ENCODE measurements at regions not wholly inside any gene's neighbourhood (a gene's known extent, or its start where the extent isn't known, plus 50 kb on each side); places are given as distances from the start of the nearest gene placed in this dataset.

DNA sequence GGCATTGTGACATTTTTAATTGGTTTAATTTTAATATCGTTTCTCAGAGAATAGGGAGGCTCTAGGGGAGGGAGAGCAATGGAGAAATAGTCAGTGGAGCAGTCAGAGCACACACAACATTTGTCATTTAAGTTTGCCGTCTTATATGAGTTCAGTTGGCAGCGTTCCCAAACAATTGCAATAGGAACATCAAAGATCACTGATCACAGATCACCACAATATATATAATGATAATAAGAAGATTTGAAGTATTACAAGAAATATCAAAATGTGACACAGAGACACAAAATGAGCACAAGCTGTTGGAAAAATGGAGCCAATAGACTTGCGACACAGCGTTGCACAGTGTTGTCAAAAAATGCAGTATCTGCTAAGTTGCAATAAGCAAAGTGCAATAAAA is 303.7 kb downstream of the CDH19 start:
- DNase-seq, result no peak
- Histone ChIP-seq H3K4me1 (ENCODE audit: control extremely low read depth in 1 of 4, control insufficient read depth in 4 of 4, insufficient read depth in 4 of 4, low read length in 3 of 4) (no peaks in the 10 kb centered on the region), H3K9me3 (ENCODE audit: control extremely low read depth in 1 of 5, control insufficient read depth in 4 of 5, insufficient read depth in 2 of 5, low read depth in 1 of 5, low read length in 4 of 5) (no peaks in the 10 kb centered on the region), H3K27me3 (replicated peaks in 2 of 5; ENCODE audit: control insufficient read depth in 4 of 5, insufficient read depth in 5 of 5, low read length in 4 of 5) (no peaks in the 10 kb centered on the region), H3K36me3 (ENCODE audit: control insufficient read depth in 4 of 4, insufficient read depth in 4 of 4, low read length in 3 of 4) (no peaks in the 10 kb centered on the region), H3K4me3 (ENCODE audit: control insufficient read depth in 1 of 7, extremely low read depth in 1 of 7, insufficient read depth in 4 of 7, low read depth in 2 of 7, low read length in 6 of 7) (no peak overlapping the region), H3K27ac (ENCODE audit: insufficient read depth in 1 of 2, low read depth in 1 of 2, low read length in 2 of 2, poor library complexity in 1 of 2, severe bottlenecking in 2 of 2) (no peak overlapping the region)
- POLR2A ChIA-PET, result no interaction called here
- 100% methylated on average over 3 of the region's 5 CpGs for WGBS (ENCODE audit: insufficient coverage)
- CTCF ChIA-PET, result no interaction called here

DNA sequence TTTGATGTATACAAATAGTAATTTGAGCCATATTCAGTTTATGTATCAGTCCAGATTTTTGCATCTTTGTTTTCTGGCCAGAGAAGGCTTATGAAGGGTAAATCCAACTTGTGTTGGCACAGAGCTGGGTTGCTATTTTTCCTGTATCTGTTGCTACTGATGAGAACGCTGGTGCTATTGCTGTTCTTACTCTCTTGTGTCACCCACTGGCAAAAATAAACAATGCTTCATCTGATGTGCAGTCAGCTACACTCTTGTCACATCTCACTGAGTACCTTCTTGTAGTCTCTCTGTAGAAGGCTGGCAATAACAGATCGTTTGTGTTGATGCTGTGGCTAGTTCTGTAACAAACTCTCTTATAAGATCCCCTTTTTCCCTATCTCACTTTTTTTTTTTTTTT is 323.4 kb downstream of the CDH19 start:
- Histone ChIP-seq H3K27ac (ENCODE audit: insufficient read depth in 1 of 2, low read depth in 1 of 2, low read length in 2 of 2, poor library complexity in 1 of 2, severe bottlenecking in 2 of 2) (no peak overlapping the region), H3K9me3 (ENCODE audit: control extremely low read depth in 1 of 5, control insufficient read depth in 4 of 5, insufficient read depth in 2 of 5, low read depth in 1 of 5, low read length in 4 of 5) (no peaks in the 10 kb centered on the region), H3K4me1 (ENCODE audit: control extremely low read depth in 1 of 4, control insufficient read depth in 4 of 4, insufficient read depth in 4 of 4, low read length in 3 of 4) (no peaks in the 10 kb centered on the region), H3K27me3 (replicated peaks in 2 of 5; ENCODE audit: control insufficient read depth in 4 of 5, insufficient read depth in 5 of 5, low read length in 4 of 5) (no peaks in the 10 kb centered on the region), H3K4me3 (ENCODE audit: control insufficient read depth in 1 of 7, extremely low read depth in 1 of 7, insufficient read depth in 4 of 7, low read depth in 2 of 7, low read length in 6 of 7) (no peak overlapping the region), H3K36me3 (ENCODE audit: control insufficient read depth in 4 of 4, insufficient read depth in 4 of 4, low read length in 3 of 4) (no peaks in the 10 kb centered on the region)
- no peak for DNase-seq
- ChIA-PET CTCF (no interaction called here), POLR2A (no interaction called here)
- 100% methylated on average over 2 of the region's 2 CpGs for WGBS (ENCODE audit: insufficient coverage)

DNA sequence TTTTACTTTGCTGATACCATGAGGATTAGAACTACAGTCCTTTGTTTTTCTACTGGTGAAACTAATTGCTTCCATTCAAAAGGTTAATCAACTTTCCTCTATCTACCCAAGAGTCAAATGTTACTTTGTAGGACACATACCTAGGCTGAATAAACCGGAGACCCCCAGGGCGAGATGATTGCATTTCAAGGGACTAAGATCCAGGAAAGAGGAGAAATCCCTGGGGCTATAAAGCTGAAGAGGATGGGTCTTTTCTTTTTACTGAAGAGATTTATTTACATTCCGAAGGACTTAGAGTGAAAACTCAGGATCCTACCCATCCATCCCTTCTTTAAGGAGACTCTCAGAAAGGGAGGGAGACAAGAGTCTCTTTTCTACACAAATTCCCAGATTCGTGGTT is 331.9 kb downstream of the CDH19 start:
- H3K36me3 ChIP-seq (ENCODE audit: control insufficient read depth in 4 of 4, insufficient read depth in 4 of 4, low read length in 3 of 4), result no peaks in the 10 kb centered on the region
- H3K9me3 ChIP-seq (ENCODE audit: control extremely low read depth in 1 of 5, control insufficient read depth in 4 of 5, insufficient read depth in 2 of 5, low read depth in 1 of 5, low read length in 4 of 5), result peaks cover 0 to 9% (median 4%) of the 10 kb centered on the region in 5 experiments
- no peak overlapping the region for H3K4me3 ChIP-seq (ENCODE audit: control insufficient read depth in 1 of 7, extremely low read depth in 1 of 7, insufficient read depth in 4 of 7, low read depth in 2 of 7, low read length in 6 of 7)
- H3K4me1 ChIP-seq (ENCODE audit: control extremely low read depth in 1 of 4, control insufficient read depth in 4 of 4, insufficient read depth in 4 of 4, low read length in 3 of 4), result no peaks in the 10 kb centered on the region
- no peak for DNase-seq
- H3K27me3 ChIP-seq (replicated peaks in 2 of 5; ENCODE audit: control insufficient read depth in 4 of 5, insufficient read depth in 5 of 5, low read length in 4 of 5), result no peaks in the 10 kb centered on the region
- H3K27ac ChIP-seq (ENCODE audit: insufficient read depth in 1 of 2, low read depth in 1 of 2, low read length in 2 of 2, poor library complexity in 1 of 2, severe bottlenecking in 2 of 2), result no peak overlapping the region
- WGBS (ENCODE audit: insufficient coverage), result no CpG with 5 or more reads among the region's 4 CpGs
- ChIA-PET CTCF (no interaction called here), POLR2A (no interaction called here)

DNA sequence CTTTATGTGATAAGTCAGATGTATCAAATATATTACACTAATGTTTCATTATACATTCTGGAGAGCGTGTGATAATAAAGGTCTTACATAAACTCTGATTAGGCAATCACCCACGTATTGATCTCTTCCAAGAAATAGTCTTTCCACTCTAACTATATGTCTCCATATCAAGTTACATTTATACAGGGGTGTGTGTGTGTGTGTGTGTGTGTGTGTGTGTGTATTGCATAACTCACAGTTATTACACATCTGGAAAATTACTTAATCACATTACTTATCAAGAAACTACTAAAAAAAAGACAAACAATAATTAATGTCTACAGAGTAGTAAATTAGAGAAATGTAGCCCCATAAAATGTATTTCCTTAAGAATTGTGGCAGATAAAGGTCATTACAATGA is 339.8 kb downstream of the CDH19 start:
- Histone ChIP-seq H3K27ac (ENCODE audit: insufficient read depth in 1 of 2, low read depth in 1 of 2, low read length in 2 of 2, poor library complexity in 1 of 2, severe bottlenecking in 2 of 2) (no peak overlapping the region), H3K9me3 (ENCODE audit: control extremely low read depth in 1 of 5, control insufficient read depth in 4 of 5, insufficient read depth in 2 of 5, low read depth in 1 of 5, low read length in 4 of 5) (peaks cover 0 to 6% (median 4%) of the 10 kb centered on the region in 5 experiments), H3K27me3 (replicated peaks in 2 of 5; ENCODE audit: control insufficient read depth in 4 of 5, insufficient read depth in 5 of 5, low read length in 4 of 5) (no peaks in the 10 kb centered on the region), H3K4me1 (ENCODE audit: control extremely low read depth in 1 of 4, control insufficient read depth in 4 of 4, insufficient read depth in 4 of 4, low read length in 3 of 4) (no peaks in the 10 kb centered on the region), H3K4me3 (ENCODE audit: control insufficient read depth in 1 of 7, extremely low read depth in 1 of 7, insufficient read depth in 4 of 7, low read depth in 2 of 7, low read length in 6 of 7) (no peak overlapping the region), H3K36me3 (ENCODE audit: control insufficient read depth in 4 of 4, insufficient read depth in 4 of 4, low read length in 3 of 4) (no peaks in the 10 kb centered on the region)
- no peak for DNase-seq
- POLR2A ChIA-PET, result no interaction called here
- no CpG with 5 or more reads among the region's 2 CpGs for WGBS (ENCODE audit: insufficient coverage)
- CTCF ChIA-PET, result no interaction called here

DNA sequence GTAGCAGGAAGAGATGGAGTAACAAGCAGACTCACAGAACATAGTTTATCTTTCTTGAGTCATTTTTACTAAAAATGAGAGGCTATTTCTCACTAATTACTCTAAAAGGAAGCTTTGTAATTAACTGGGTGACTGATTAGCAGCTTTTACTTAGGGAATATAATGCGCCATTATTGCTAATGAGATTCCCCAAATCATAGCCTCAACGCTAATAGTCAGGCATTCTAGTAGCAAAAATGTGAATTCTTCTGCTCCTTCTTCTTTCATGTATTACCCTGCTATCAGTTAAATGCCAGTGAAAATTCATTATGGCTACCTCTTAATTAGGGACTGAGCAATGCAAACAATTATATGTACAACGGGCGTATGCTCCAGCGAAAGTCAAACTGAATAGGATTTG is 349.8 kb downstream of the CDH19 start:
- Histone ChIP-seq H3K9me3 (ENCODE audit: control extremely low read depth in 1 of 5, control insufficient read depth in 4 of 5, insufficient read depth in 2 of 5, low read depth in 1 of 5, low read length in 4 of 5) (no peaks in the 10 kb centered on the region), H3K36me3 (ENCODE audit: control insufficient read depth in 4 of 4, insufficient read depth in 4 of 4, low read length in 3 of 4) (no peaks in the 10 kb centered on the region), H3K4me3 (ENCODE audit: control insufficient read depth in 1 of 7, extremely low read depth in 1 of 7, insufficient read depth in 4 of 7, low read depth in 2 of 7, low read length in 6 of 7) (no peak overlapping the region), H3K27ac (ENCODE audit: insufficient read depth in 1 of 2, low read depth in 1 of 2, low read length in 2 of 2, poor library complexity in 1 of 2, severe bottlenecking in 2 of 2) (no peak overlapping the region), H3K27me3 (replicated peaks in 2 of 5; ENCODE audit: control insufficient read depth in 4 of 5, insufficient read depth in 5 of 5, low read length in 4 of 5) (no peaks in the 10 kb centered on the region), H3K4me1 (ENCODE audit: control extremely low read depth in 1 of 4, control insufficient read depth in 4 of 4, insufficient read depth in 4 of 4, low read length in 3 of 4) (no peaks in the 10 kb centered on the region)
- ChIA-PET CTCF (no interaction called here), POLR2A (no interaction called here)
- DNase-seq, result no peak
- WGBS (ENCODE audit: insufficient coverage), result 100% methylated on average over 2 of the region's 5 CpGs

DNA sequence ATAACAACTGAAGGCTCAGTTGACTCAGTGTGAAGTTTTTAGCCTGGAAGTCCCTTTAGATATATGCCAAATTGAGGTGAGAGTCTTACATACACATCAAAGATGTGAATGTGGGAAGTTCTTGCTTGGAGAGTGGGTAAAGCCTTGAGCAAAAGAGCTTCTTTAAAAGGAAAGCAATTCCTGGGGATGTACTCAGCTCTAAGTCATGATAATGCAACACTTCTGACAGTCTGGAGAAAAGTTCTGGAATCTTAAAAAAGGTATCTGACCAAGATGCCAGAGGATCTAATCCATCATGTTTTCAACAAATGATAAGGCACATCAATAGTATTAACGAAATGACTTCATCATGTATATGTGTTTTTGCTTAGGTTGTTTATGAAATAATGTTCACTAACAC is 351.2 kb downstream of the CDH19 start:
- ChIA-PET CTCF (no interaction called here), POLR2A (no interaction called here)

DNA sequence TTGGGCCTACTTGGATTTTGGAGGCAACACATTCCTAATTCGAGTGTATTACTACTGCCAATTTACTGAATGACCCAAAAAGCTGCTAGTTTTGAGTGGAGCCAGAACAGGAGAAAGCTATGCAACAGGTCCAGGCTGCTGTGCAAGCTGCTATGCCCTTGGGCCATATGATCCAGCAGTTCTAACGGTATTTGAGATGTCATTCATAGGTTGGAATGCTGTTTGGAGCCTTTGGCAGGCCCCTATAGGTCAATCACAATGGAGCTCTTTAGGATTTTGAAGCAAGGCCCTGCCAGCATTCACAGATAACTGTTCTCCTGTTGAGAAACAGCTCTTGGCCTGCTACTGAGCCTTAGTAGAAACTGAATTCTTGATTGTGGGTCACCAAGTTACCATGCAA is 368.7 kb downstream of the CDH19 start:
- Histone ChIP-seq H3K4me3 (ENCODE audit: control insufficient read depth in 1 of 7, extremely low read depth in 1 of 7, insufficient read depth in 4 of 7, low read depth in 2 of 7, low read length in 6 of 7) (no peak overlapping the region), H3K4me1 (ENCODE audit: control extremely low read depth in 1 of 4, control insufficient read depth in 4 of 4, insufficient read depth in 4 of 4, low read length in 3 of 4) (no peaks in the 10 kb centered on the region), H3K27me3 (replicated peaks in 2 of 5; ENCODE audit: control insufficient read depth in 4 of 5, insufficient read depth in 5 of 5, low read length in 4 of 5) (no peaks in the 10 kb centered on the region), H3K9me3 (ENCODE audit: control extremely low read depth in 1 of 5, control insufficient read depth in 4 of 5, insufficient read depth in 2 of 5, low read depth in 1 of 5, low read length in 4 of 5) (no peaks in the 10 kb centered on the region), H3K27ac (ENCODE audit: insufficient read depth in 1 of 2, low read depth in 1 of 2, low read length in 2 of 2, poor library complexity in 1 of 2, severe bottlenecking in 2 of 2) (no peak overlapping the region), H3K36me3 (ENCODE audit: control insufficient read depth in 4 of 4, insufficient read depth in 4 of 4, low read length in 3 of 4) (no peaks in the 10 kb centered on the region)
- CTCF ChIA-PET, result no interaction called here
- 81% methylated on average over 2 of the region's 2 CpGs for WGBS (ENCODE audit: insufficient coverage)
- POLR2A ChIA-PET, result no interaction called here
- no peak for DNase-seq

More for the DNA sequence above, 351.2 kb downstream of the CDH19 start:
- Histone ChIP-seq H3K36me3 (ENCODE audit: control insufficient read depth in 4 of 4, insufficient read depth in 4 of 4, low read length in 3 of 4) (no peaks in the 10 kb centered on the region), H3K4me1 (ENCODE audit: control extremely low read depth in 1 of 4, control insufficient read depth in 4 of 4, insufficient read depth in 4 of 4, low read length in 3 of 4) (no peaks in the 10 kb centered on the region), H3K27me3 (replicated peaks in 2 of 5; ENCODE audit: control insufficient read depth in 4 of 5, insufficient read depth in 5 of 5, low read length in 4 of 5) (no peaks in the 10 kb centered on the region), H3K9me3 (ENCODE audit: control extremely low read depth in 1 of 5, control insufficient read depth in 4 of 5, insufficient read depth in 2 of 5, low read depth in 1 of 5, low read length in 4 of 5) (no peaks in the 10 kb centered on the region), H3K27ac (ENCODE audit: insufficient read depth in 1 of 2, low read depth in 1 of 2, low read length in 2 of 2, poor library complexity in 1 of 2, severe bottlenecking in 2 of 2) (no peak overlapping the region), H3K4me3 (ENCODE audit: control insufficient read depth in 1 of 7, extremely low read depth in 1 of 7, insufficient read depth in 4 of 7, low read depth in 2 of 7, low read length in 6 of 7) (no peak overlapping the region)
- WGBS (ENCODE audit: insufficient coverage), result no CpG with 5 or more reads among the region's 1 CpG
- no peak for DNase-seq

DNA sequence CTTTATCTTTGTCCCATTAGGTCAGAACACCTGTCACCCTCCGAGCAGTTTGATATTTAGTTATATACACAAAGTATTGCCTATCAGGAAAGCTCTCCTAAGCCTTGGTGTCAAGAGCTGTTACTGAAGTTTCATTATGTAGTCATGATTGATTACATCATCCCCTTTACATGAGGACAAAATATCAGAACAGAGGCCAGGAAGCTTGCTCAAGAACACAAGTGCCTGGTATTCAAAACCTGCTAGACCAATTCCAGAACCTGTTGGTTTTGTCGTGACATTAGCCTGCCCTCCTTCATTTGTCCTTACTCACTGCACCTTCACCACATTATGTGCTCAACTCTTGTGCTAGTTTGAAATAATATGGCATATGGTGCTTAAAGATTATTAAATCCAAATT is 377.1 kb downstream of the CDH19 start:
- no peaks in the 10 kb centered on the region for H3K36me3 ChIP-seq (ENCODE audit: control insufficient read depth in 4 of 4, insufficient read depth in 4 of 4, low read length in 3 of 4)
- ChIA-PET POLR2A (no interaction called here), CTCF (no interaction called here)
- H3K4me1 ChIP-seq (ENCODE audit: control extremely low read depth in 1 of 4, control insufficient read depth in 4 of 4, insufficient read depth in 4 of 4, low read length in 3 of 4), result no peaks in the 10 kb centered on the region
- no peak overlapping the region for H3K4me3 ChIP-seq (ENCODE audit: control insufficient read depth in 1 of 7, extremely low read depth in 1 of 7, insufficient read depth in 4 of 7, low read depth in 2 of 7, low read length in 6 of 7)
- no peak overlapping the region for H3K27ac ChIP-seq (ENCODE audit: insufficient read depth in 1 of 2, low read depth in 1 of 2, low read length in 2 of 2, poor library complexity in 1 of 2, severe bottlenecking in 2 of 2)
- no peaks in the 10 kb centered on the region for H3K9me3 ChIP-seq (ENCODE audit: control extremely low read depth in 1 of 5, control insufficient read depth in 4 of 5, insufficient read depth in 2 of 5, low read depth in 1 of 5, low read length in 4 of 5)
- no CpG with 5 or more reads among the region's 2 CpGs for WGBS (ENCODE audit: insufficient coverage)
- no peaks in the 10 kb centered on the region for H3K27me3 ChIP-seq (replicated peaks in 2 of 5; ENCODE audit: control insufficient read depth in 4 of 5, insufficient read depth in 5 of 5, low read length in 4 of 5)
- no peak for DNase-seq

Data from common myeloid progenitor, CD34-positive (primary cell).